Activated naive CD4-positive, alpha-beta T cell treated with anti-CD3 and anti-CD28 coated beads, Interleukin-2, amount 50 U/mL, for 16 hours (primary cell): ENCODE measurements at regions not wholly inside any gene's neighbourhood (a gene's known extent, or its start where the extent isn't known, plus 50 kb on each side); places are given as distances from the start of the nearest gene placed in this dataset.
"Not testable (repeated sequence)": the region's sequence is repeated elsewhere in the genome, so short reads cannot be mapped to it uniquely, and the experiment has no call there.

Experiments used
- DNase-seq: peaks from one replicate; pipeline ENCODE4 v3.0.0-alpha.2; 2020

- DNase-seq: no peak
These were observed 147.1 kb upstream of the RREB1 start for GRCh38 chr6:6960571-6961251.

GRCh38 chr6:6962086-6962485, 145.7 kb upstream of the RREB1 start:
- DNase-seq: no peak

- no peak for DNase-seq
These were observed 145.1 kb upstream of the RREB1 start for GRCh38 chr6:6962699-6963098.

- not testable (repeated sequence) for DNase-seq
These were observed 144.4 kb upstream of the RREB1 start for GRCh38 chr6:6963390-6963789.

- DNase-seq: no peak
These were observed 143.1 kb upstream of the RREB1 start for GRCh38 chr6:6964675-6965074.

GRCh38 chr6:6966127-6966526, 141.6 kb upstream of the RREB1 start:
- no peak for DNase-seq

GRCh38 chr6:6966569-6966968, 141.2 kb upstream of the RREB1 start:
- no peak for DNase-seq

- no peak for DNase-seq
These were observed 139.4 kb upstream of the RREB1 start for GRCh38 chr6:6968357-6968730.

GRCh38 chr6:6968731-6969552, 138.8 kb upstream of the RREB1 start:
- DNase-seq: no peak

- DNase-seq: no peak
These were observed 138.0 kb upstream of the RREB1 start for GRCh38 chr6:6969761-6970223.

- no peak for DNase-seq
These were observed 136.9 kb upstream of the RREB1 start for GRCh38 chr6:6970851-6971250.

- DNase-seq: no peak
These were observed 136.4 kb upstream of the RREB1 start for GRCh38 chr6:6971369-6971768.

GRCh38 chr6:6972456-6972855, 135.3 kb upstream of the RREB1 start:
- DNase-seq: no peak

- no peak for DNase-seq
These were observed 134.0 kb upstream of the RREB1 start for GRCh38 chr6:6973721-6974120.

- no peak for DNase-seq
These were observed 132.2 kb upstream of the RREB1 start for GRCh38 chr6:6975459-6976111.

- no peak for DNase-seq
These were observed 131.6 kb upstream of the RREB1 start for GRCh38 chr6:6976193-6976592.

GRCh38 chr6:6978731-6979130, 129.0 kb upstream of the RREB1 start:
- DNase-seq: no peak

GRCh38 chr6:6980999-6981597, 126.7 kb upstream of the RREB1 start:
- DNase-seq: no peak

- no peak for DNase-seq
These were observed 126.0 kb upstream of the RREB1 start for GRCh38 chr6:6981681-6982322.

GRCh38 chr6:6982663-6983062, 125.1 kb upstream of the RREB1 start:
- no peak for DNase-seq

GRCh38 chr6:6984585-6985366, 123.0 kb upstream of the RREB1 start:
- DNase-seq: no peak

- DNase-seq: no peak
These were observed 121.4 kb upstream of the RREB1 start for GRCh38 chr6:6986344-6986743.
